ENCODE measurements at regions not wholly inside any gene's neighbourhood (a gene's known extent, or its start where the extent isn't known, plus 50 kb on each side); places are given as distances from the start of the nearest gene placed in this dataset.

DNA sequence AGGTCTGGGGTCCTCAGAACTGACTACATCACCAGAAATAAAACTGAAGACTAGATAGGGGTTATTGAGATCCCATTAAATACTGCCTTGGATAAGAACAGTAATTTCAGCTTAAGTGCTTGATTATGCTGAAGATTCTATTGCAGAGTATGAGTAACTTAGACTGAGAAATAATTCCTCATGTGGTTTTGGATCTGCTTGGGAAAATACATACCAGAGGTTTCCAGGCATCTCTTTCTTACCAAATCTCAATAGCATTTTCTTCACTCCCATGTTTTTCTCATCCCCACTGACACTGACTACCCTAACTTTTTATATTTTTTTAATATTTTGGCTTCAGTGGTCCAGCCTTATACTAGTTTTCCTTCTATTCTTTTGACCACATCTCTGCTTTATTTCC lies 92.0 kb upstream of the TEX13D start:
- TF ChIP-seq, protein P1, sequence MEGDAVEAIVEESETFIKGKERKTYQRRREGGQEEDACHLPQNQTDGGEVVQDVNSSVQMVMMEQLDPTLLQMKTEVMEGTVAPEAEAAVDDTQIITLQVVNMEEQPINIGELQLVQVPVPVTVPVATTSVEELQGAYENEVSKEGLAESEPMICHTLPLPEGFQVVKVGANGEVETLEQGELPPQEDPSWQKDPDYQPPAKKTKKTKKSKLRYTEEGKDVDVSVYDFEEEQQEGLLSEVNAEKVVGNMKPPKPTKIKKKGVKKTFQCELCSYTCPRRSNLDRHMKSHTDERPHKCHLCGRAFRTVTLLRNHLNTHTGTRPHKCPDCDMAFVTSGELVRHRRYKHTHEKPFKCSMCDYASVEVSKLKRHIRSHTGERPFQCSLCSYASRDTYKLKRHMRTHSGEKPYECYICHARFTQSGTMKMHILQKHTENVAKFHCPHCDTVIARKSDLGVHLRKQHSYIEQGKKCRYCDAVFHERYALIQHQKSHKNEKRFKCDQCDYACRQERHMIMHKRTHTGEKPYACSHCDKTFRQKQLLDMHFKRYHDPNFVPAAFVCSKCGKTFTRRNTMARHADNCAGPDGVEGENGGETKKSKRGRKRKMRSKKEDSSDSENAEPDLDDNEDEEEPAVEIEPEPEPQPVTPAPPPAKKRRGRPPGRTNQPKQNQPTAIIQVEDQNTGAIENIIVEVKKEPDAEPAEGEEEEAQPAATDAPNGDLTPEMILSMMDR (IDR thresholded peaks at IDR 0.05), result no peak
- no peak for TF ChIP-seq POLR2A (IDR thresholded peaks at IDR 0.05)
- no peak for TF ChIP-seq EP300 (IDR thresholded peaks at IDR 0.05)

All from tibial nerve (tissue), 4 donors.